AG08395 (cell line): ENCODE measurements at regions not wholly inside any gene's neighbourhood (a gene's known extent, or its start where the extent isn't known, plus 50 kb on each side); places are given as distances from the start of the nearest gene placed in this dataset.

Source experiments
- DNase-seq: peaks from one replicate; pipeline ENCODE4 v3.0.0; 2012; ENCODE audit warnings: mixed read lengths, low spot score

GRCh38 chr5:64110222-64110621 lies 55.4 kb upstream of the RNF180 start:
- DNase-seq = no peak

- DNase-seq = no peak
Observed at GRCh38 chr5:64108674-64109073, 57.0 kb upstream of the RNF180 start.

GRCh38 chr5:64100203-64100602 lies 65.4 kb upstream of the RNF180 start:
- no peak for DNase-seq

- no peak for DNase-seq
Observed at GRCh38 chr5:64096771-64097170, 68.9 kb upstream of the RNF180 start.

GRCh38 chr5:64077589-64077988 lies 88.1 kb upstream of the RNF180 start:
- DNase-seq = no peak

GRCh38 chr5:64074533-64074932 lies 91.1 kb upstream of the RNF180 start:
- DNase-seq = peak; percentile 7

- no peak for DNase-seq
Observed at GRCh38 chr5:64069486-64069885, 96.2 kb upstream of the RNF180 start.

- no peak for DNase-seq
Observed at GRCh38 chr5:64050296-64050695, 88.1 kb upstream of the HTR1A start.

- DNase-seq = no peak
Observed at GRCh38 chr5:64040490-64040889, 78.2 kb upstream of the HTR1A start.

- no peak for DNase-seq
Observed at GRCh38 chr5:64026493-64026892, 64.2 kb upstream of the HTR1A start.

- no peak for DNase-seq
Observed at GRCh38 chr5:64019746-64020145, 57.5 kb upstream of the HTR1A start.

GRCh38 chr5:64018966-64019365 lies 56.7 kb upstream of the HTR1A start:
- DNase-seq = no peak

- no peak for DNase-seq
Observed at GRCh38 chr5:64015824-64016223, 53.6 kb upstream of the HTR1A start.
